ENCODE measurements at regions not wholly inside any gene's neighbourhood (a gene's known extent, or its start where the extent isn't known, plus 50 kb on each side); places are given as distances from the start of the nearest gene placed in this dataset.

GRCh38 chr3:87800516-87800915 is 258.3 kb downstream of the CGGBP1 start:
- no peak for TF ChIP-seq CTCF (IDR thresholded peaks at IDR 0.05; ENCODE audit: low read depth, low read length)
- no peak for DNase-seq (ENCODE audit: low read depth, low spot score)
- no peak overlapping the region for H3K4me3 ChIP-seq (ENCODE audit: low read depth, low read length)
- in situ Hi-C loops (cut with HindIII; ENCODE audit: low sequenced_read_pairs), result no loop called here

- no peak overlapping the region for H3K4me3 ChIP-seq (ENCODE audit: low read depth, low read length)
- no peak for TF ChIP-seq CTCF (IDR thresholded peaks at IDR 0.05; ENCODE audit: low read depth, low read length)
- no peak for DNase-seq (ENCODE audit: low read depth, low spot score)
- in situ Hi-C loops (cut with HindIII; ENCODE audit: low sequenced_read_pairs), result no loop called here
Observed at GRCh38 chr3:87798567-87798947, 260.2 kb downstream of the CGGBP1 start.

- TF ChIP-seq CTCF (IDR thresholded peaks at IDR 0.05; ENCODE audit: low read depth, low read length), result no peak
- in situ Hi-C loops (cut with HindIII; ENCODE audit: low sequenced_read_pairs), result no loop called here
- H3K4me3 ChIP-seq (ENCODE audit: low read depth, low read length), result no peak overlapping the region
- DNase-seq (ENCODE audit: low read depth, low spot score), result no peak
Observed at GRCh38 chr3:87797872-87798566, 260.8 kb downstream of the CGGBP1 start.

- DNase-seq (ENCODE audit: low read depth, low spot score), result no peak
- H3K4me3 ChIP-seq (ENCODE audit: low read depth, low read length), result no peak overlapping the region
- TF ChIP-seq CTCF (IDR thresholded peaks at IDR 0.05; ENCODE audit: low read depth, low read length), result no peak
- in situ Hi-C loops (cut with HindIII; ENCODE audit: low sequenced_read_pairs), result no loop called here
Observed at GRCh38 chr3:87796843-87797185, 262.0 kb downstream of the CGGBP1 start.

GRCh38 chr3:87796137-87796842 is 262.5 kb downstream of the CGGBP1 start:
- no peak overlapping the region for H3K4me3 ChIP-seq (ENCODE audit: low read depth, low read length)
- in situ Hi-C loops (cut with HindIII; ENCODE audit: low sequenced_read_pairs), result no loop called here
- TF ChIP-seq CTCF (IDR thresholded peaks at IDR 0.05; ENCODE audit: low read depth, low read length), result no peak
- no peak for DNase-seq (ENCODE audit: low read depth, low spot score)

- H3K4me3 ChIP-seq (ENCODE audit: low read depth, low read length), result no peak overlapping the region
- no peak for TF ChIP-seq CTCF (IDR thresholded peaks at IDR 0.05; ENCODE audit: low read depth, low read length)
- DNase-seq (ENCODE audit: low read depth, low spot score), result no peak
- in situ Hi-C loops (cut with HindIII; ENCODE audit: low sequenced_read_pairs), result no loop called here
Observed at GRCh38 chr3:87795701-87796100, 263.1 kb downstream of the CGGBP1 start.

Data from astrocyte of the spinal cord (primary cell).